ENCODE measurements at regions not wholly inside any gene's neighbourhood (a gene's known extent, or its start where the extent isn't known, plus 50 kb on each side); places are given as distances from the start of the nearest gene placed in this dataset.

DNA sequence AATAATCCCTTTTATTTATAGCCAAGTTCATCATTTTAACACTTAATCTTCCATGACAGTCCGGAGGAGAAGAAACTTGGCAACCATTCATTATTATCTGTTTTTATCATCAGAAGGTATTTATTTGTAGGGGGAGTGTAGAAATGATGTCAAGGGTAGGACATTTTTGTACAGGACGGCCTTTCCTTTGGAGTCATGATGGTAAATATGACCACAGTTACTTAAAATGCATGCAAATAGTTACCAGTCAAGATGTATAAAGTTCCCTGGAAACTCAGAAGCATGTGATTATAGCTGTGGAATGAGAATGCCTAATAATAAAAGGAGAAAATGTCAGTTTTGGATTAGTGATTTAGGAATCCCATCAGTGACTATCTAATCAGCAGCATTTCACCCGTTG is 183.1 kb upstream of the PRPS1L1 start (continued):
- TF ChIP-seq, protein P1, sequence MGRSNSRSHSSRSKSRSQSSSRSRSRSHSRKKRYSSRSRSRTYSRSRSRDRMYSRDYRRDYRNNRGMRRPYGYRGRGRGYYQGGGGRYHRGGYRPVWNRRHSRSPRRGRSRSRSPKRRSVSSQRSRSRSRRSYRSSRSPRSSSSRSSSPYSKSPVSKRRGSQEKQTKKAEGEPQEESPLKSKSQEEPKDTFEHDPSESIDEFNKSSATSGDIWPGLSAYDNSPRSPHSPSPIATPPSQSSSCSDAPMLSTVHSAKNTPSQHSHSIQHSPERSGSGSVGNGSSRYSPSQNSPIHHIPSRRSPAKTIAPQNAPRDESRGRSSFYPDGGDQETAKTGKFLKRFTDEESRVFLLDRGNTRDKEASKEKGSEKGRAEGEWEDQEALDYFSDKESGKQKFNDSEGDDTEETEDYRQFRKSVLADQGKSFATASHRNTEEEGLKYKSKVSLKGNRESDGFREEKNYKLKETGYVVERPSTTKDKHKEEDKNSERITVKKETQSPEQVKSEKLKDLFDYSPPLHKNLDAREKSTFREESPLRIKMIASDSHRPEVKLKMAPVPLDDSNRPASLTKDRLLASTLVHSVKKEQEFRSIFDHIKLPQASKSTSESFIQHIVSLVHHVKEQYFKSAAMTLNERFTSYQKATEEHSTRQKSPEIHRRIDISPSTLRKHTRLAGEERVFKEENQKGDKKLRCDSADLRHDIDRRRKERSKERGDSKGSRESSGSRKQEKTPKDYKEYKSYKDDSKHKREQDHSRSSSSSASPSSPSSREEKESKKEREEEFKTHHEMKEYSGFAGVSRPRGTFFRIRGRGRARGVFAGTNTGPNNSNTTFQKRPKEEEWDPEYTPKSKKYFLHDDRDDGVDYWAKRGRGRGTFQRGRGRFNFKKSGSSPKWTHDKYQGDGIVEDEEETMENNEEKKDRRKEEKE (IDR thresholded peaks at IDR 0.05): no peak
- TF ChIP-seq ATF1 (CRISPR knock-in tag; IDR thresholded peaks at IDR 0.05): no peak

DNA sequence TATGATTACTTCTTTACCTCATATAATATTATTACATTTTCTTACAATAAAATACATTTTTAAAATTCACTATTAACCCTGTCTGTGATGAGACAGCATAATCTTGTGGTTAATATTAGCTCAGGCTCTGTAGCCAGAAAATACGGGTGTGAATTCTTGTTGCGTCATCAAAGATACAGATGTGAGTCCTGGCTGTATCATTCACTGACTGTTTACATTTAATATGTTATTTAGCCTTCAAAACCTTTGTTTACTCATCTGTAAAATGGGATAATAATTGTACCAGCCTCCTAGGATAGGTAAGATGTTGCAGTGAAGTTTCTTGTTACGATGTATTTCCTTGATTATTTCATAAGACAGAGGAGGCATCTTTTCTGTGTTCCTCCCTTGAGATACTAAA is 184.7 kb upstream of the PRPS1L1 start:
- ATAC-seq (no peak), FAIRE-seq (no peak), DNase-seq (ENCODE audit: low spot score) (no peak)
- H3K27ac ChIP-seq (ENCODE audit: extremely low read length, insufficient read depth, low read length): no peak overlapping the region
- no peaks in the 10 kb centered on the region for H4K20me1 ChIP-seq (ENCODE audit: insufficient read depth, low read length)
- CTCF ChIA-PET (ENCODE audit: low intra/inter-chr PET ratio, low total read pairs): no interaction called here
- no peaks in the 10 kb centered on the region for H3K27me3 ChIP-seq (ENCODE audit: control insufficient read depth in 1 of 2, insufficient read depth in 2 of 2, low read length in 2 of 2)
- no peak overlapping the region for H3K4me3 ChIP-seq (replicated peaks in 1 of 3; ENCODE audit: insufficient read depth in 1 of 3, low read depth in 2 of 3, low read length in 3 of 3)
- no peaks in the 10 kb centered on the region for H3K79me2 ChIP-seq (ENCODE audit: insufficient read depth, low read length)
- intact Hi-C loops (cut with micrococcal nuclease; ENCODE audit: unreplicated experiment): no loop called here
- no TSS peak for BruUV-seq (replicated peaks)
- 2% methylated on average over 3 of the region's 3 CpGs for WGBS (ENCODE audit: low lambda C conversion rate)
- POLR2A ChIA-PET: no interaction called here
- no peaks in the 10 kb centered on the region for H3K4me1 ChIP-seq (ENCODE audit: insufficient read depth, low read length)
- TF ChIP-seq, protein P2, sequence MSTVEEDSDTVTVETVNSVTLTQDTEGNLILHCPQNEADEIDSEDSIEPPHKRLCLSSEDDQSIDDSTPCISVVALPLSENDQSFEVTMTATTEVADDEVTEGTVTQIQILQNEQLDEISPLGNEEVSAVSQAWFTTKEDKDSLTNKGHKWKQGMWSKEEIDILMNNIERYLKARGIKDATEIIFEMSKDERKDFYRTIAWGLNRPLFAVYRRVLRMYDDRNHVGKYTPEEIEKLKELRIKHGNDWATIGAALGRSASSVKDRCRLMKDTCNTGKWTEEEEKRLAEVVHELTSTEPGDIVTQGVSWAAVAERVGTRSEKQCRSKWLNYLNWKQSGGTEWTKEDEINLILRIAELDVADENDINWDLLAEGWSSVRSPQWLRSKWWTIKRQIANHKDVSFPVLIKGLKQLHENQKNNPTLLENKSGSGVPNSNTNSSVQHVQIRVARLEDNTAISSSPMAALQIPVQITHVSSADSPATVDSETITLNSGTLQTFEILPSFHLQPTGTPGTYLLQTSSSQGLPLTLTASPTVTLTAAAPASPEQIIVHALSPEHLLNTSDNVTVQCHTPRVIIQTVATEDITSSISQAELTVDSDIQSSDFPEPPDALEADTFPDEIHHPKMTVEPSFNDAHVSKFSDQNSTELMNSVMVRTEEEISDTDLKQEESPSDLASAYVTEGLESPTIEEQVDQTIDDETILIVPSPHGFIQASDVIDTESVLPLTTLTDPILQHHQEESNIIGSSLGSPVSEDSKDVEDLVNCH (CRISPR knock-in tag; IDR thresholded peaks at IDR 0.05): no peak
- no peak for TF ChIP-seq HDAC6 (IDR thresholded peaks at IDR 0.05; ENCODE audit: low read depth, low read length)
- no peak for TF ChIP-seq HNRNPLL (IDR thresholded peaks at IDR 0.05; ENCODE audit: low read depth, low read length, poor library complexity, severe bottlenecking)
- no peak for TF ChIP-seq ZNF343 (CRISPR knock-in tag; IDR thresholded peaks at IDR 0.05)
- TF ChIP-seq ATF7 (IDR thresholded peaks at IDR 0.05): 0 out of 2 replicates have a peak, but pooled peaks have one; percentile 5
- no peak for TF ChIP-seq ATF7 (CRISPR knock-in tag; IDR thresholded peaks at IDR 0.05)
- no peak for TF ChIP-seq ZNF530 (CRISPR knock-in tag; IDR thresholded peaks at IDR 0.05; ENCODE audit: low read depth)
- TF ChIP-seq, protein P3, sequence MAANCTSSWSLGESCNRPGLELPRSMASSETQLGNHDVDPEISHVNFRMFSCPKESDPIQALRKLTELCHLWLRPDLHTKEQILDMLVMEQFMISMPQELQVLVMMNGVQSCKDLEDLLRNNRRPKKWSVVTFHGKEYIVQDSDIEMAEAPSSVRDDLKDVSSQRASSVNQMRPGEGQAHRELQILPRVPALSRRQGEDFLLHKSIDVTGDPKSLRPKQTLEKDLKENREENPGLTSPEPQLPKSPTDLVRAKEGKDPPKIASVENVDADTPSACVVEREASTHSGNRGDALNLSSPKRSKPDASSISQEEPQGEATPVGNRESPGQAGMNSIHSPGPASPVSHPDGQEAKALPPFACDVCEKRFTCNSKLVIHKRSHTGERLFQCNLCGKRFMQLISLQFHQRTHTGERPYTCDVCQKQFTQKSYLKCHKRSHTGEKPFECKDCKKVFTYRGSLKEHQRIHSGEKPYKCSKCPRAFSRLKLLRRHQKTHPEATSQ (CRISPR knock-in tag; IDR thresholded peaks at IDR 0.05; ENCODE audit: borderline replicate concordance): no peak
- TF ChIP-seq ZNF563 (CRISPR knock-in tag; IDR thresholded peaks at IDR 0.05): no peak
- H3K9me3 ChIP-seq (ENCODE audit: low read length): no peaks in the 10 kb centered on the region
- no peak overlapping the region for H3K9ac ChIP-seq (ENCODE audit: insufficient read depth, low read depth, low read length)
- no peak overlapping the region for H2AFZ ChIP-seq (ENCODE audit: low read length)
- in situ Hi-C loops (cut with HindIII; ENCODE audit: extremely low pct_ligation_motif_present, low pct_unique_long_range_greater_than_20kb): no loop called here
- H3K36me3 ChIP-seq (replicated peaks in 1 of 2; ENCODE audit: control insufficient read depth in 1 of 2, insufficient read depth in 2 of 2, low read length in 2 of 2): no peaks in the 10 kb centered on the region
- no peak overlapping the region for H3K4me2 ChIP-seq (ENCODE audit: low read depth, low read length)
